Epithelial cell of esophagus (primary cell): ENCODE measurements at regions not wholly inside any gene's neighbourhood (a gene's known extent, or its start where the extent isn't known, plus 50 kb on each side); places are given as distances from the start of the nearest gene placed in this dataset.

Experiments used
- DNase-seq: peaks from one replicate; pipeline ENCODE4 v3.0.0; 2010; ENCODE audit warnings: low read depth
- H3K4me3 ChIP-seq: 2 replicates; pipeline ENCODE4 v1.5.1; 2011; ENCODE audit warnings: mild to moderate bottlenecking, low read length, control low read depth
- CTCF ChIP-seq: IDR thresholded peaks from 2 replicates; pipeline ENCODE4 v1.5.1; 2011; ENCODE audit warnings: low read depth, mild to moderate bottlenecking, low read length, control low read depth, inconsistent platforms; ENCODE audit not compliant: insufficient read depth; ENCODE audit errors: missing control alignments

DNA sequence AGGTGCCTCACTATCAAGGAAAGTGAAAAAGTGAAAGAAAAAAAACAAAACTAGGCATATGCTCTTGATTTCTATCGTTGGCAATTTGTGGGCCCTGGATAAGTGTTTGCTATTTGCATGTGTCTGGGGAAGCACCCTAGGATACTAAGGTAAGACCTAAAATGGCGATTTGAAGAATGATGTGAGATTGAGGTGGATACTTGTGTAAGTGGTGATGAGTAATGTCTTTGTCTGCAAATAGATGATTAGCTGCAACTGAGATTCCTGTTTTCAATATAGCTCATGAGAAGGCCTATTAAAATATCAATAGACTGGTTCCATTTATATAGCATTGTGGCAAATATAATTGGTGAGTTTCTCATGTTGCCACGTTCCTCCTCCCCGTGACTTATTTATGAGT, 261.7 kb downstream of the NEDD1 start:
- no peak for TF ChIP-seq CTCF
- H3K4me3 ChIP-seq = no peak overlapping the region
- DNase-seq = no peak

GRCh38 chr12:97169889-97170567, 263.0 kb downstream of the NEDD1 start:
- DNase-seq = no peak
- no peak for TF ChIP-seq CTCF
- no peak overlapping the region for H3K4me3 ChIP-seq

GRCh38 chr12:97173688-97174410, 266.8 kb downstream of the NEDD1 start:
- no peak overlapping the region for H3K4me3 ChIP-seq
- no peak for DNase-seq
- TF ChIP-seq CTCF = no peak

DNA sequence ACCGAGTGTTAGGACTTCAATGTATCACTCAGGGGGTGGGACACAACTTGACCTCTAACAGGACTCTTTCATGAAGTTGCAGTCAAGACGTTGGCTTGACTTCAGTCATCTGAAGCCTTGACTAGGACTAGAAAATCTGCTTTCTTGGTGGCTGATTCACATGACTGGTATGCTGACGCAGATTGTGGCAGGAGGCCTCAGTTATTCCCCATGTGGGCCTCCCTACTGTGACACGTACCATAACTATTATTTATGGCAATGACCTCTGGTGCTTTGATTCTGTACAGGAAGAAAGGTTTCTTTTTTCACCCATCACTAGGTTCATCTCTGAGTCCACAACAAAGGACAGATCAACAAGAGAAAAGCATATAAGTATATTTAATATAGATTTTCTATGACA, 270.4 kb downstream of the NEDD1 start:
- DNase-seq = no peak
- TF ChIP-seq CTCF = no peak
- no peak overlapping the region for H3K4me3 ChIP-seq

- DNase-seq = no peak
- H3K4me3 ChIP-seq = no peak overlapping the region
- TF ChIP-seq CTCF = no peak
These were observed 274.7 kb downstream of the NEDD1 start for GRCh38 chr12:97181571-97182265.

DNA sequence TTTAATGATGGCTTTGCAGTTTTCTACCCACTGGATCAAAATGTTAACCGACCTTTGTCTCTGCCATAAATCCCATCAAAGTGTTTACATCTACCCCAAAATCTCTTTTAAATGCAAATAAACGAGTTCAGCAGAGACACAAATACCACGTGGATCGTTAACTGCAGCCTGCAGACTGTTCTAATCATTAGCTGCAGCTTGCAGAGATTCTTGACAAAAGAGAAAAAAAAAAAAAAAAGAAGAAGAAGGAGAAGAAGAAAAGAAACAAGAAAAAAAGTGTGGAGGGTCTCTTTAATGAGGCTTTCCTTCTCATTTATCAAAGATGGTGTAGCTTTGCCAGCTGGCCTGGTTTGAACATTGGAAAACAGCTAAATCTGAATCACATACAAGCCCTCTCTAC, 275.7 kb downstream of the NEDD1 start:
- no peak for DNase-seq
- H3K4me3 ChIP-seq = no peak overlapping the region
- no peak for TF ChIP-seq CTCF
